ENCODE measurements at regions not wholly inside any gene's neighbourhood (a gene's known extent, or its start where the extent isn't known, plus 50 kb on each side); places are given as distances from the start of the nearest gene placed in this dataset.
A peak's percentile ranks its signal among the peaks of the same experiment; 100 is the strongest.
"Not testable (repeated sequence)": the region's sequence is repeated elsewhere in the genome, so short reads cannot be mapped to it uniquely, and the experiment has no call there.

DNA sequence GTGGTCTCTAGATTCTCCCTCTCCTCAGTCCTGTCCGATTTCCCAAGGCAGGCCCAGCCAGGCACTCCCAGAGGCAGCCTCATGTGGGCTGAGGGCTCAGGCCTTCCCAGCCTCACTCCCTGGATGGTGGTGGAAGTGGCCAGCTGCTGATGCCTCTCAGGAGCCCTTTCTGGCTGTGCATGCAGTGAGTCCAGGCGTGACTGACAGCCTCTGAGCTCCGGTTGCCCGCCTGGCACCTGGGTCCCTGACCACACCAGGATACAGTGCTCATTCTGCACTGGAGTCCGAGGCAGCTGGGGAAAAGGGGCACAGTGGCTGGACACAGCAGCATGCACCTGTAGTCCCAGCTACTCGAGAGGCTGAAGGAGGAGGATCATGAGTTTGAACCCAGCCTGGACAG is 132.6 kb downstream of the CUL2 start:
- DNase-seq = no peak

DNA sequence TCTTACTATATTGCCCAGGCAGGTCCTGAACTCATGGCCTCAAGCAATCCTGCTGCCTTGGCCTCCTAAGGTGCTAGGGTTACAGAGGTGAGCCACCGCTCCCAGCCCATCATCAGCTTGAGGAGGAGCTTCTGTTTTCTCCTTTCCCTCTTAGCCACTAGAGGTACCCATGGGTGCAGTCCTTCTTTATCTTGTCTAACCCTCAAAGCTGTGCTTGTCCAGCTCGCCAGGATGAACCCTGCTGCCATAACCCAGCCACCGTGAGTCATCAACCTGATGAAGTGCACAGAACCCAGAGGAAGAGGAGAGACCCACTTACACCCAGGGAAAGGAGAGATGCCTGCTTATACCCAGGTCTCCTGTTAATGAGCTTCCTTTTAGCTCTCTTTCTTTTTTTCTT is 133.4 kb downstream of the CUL2 start:
- no peak for DNase-seq

DNA sequence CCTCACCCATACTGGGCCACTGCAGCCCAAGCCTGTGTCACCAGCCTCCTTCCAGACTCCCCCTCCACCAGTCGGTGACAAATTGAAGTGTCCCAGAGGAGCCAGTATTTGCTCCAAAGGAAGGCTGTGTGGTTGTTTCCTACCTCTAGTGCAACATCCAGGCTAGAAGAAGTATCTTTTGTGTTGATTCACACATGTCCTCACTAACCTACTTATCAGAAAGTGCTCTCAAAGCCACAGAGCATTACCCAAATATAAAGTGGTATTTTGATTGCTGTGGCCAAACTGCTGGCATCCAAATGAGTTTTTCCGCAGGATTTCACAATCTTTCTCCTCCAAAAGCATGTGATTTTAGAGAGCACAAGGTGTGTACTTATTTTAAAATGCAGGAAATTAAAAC is 134.8 kb downstream of the CUL2 start:
- DNase-seq = no peak

DNA sequence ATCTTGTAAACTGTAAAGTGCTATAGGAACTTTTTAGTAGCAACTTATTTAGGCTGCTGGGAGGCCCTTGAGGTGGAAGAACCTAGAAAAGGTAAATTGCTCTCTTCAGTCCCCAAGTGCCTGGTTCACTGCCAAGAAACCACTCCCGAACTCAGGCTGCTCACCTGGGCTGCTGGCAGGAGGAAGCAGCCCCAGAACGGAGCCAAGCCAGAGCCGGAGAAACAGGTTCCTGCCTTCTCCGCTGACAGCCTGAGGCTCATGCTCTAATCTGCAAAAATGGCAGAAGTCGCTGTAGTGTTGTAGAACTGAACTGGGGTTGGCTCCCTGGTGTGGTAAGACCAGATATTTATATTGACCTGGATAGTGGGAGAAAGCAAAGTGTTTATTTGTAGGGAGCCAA is 136.0 kb downstream of the CUL2 start:
- peak; percentile 19 for DNase-seq

DNA sequence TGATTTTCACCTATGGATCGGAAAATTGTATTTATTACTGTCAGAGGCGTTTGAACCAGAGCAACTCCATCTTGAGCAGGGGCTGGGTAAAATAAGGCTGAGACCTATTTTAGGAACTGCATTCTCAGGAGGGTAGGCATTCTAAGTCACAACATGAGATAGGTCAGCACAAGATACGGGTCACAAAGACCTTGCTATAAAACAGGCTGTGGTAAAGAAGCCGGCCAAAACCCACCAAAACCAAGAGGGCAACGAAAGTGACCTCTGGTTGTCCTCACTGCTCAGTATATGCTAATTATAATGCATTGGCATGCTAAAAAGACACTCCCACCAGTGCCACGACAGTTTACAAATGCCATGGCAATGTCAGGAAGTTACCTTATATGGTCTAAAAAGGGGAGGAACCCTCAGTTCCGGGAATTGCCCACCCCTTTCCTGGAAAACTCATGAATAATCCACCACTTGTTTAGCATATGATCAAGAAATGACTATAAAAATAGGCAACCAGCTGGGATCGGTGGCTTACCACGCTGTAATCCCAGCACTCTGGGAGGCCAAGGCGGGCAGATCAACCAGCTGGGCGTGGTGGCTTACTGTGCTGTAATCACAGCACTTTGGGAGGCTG is 136.3 kb upstream of the PARD3 start:
- not testable (repeated sequence) for DNase-seq

DNA sequence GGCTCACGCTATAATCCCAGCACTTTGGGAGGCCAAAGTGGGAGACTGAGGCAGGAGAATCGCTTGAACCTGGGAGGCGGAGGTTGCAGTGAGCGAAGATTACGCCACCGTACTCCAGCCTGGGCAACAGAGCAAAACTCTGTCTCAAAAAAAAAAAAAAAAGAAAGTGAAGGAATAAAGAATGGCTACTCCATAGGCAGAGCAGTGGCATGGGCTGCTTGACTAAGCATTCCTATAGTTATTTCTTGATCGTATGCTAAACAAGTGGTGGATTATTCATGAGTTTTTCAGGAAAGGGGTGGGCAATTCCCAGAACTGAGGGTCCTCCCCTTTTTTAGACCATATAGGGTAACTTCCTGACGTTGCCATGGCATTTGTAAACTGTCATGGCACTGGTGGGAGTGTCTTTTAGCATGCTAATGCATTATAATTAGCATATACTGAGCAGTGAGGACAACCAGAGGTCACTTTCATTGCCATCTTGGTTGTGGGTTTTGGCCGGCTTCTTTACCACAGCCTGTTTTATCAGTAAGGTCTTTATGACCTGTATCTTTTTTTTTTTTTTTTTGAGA is 130.9 kb upstream of the PARD3 start:
- DNase-seq = not testable (repeated sequence)

DNA sequence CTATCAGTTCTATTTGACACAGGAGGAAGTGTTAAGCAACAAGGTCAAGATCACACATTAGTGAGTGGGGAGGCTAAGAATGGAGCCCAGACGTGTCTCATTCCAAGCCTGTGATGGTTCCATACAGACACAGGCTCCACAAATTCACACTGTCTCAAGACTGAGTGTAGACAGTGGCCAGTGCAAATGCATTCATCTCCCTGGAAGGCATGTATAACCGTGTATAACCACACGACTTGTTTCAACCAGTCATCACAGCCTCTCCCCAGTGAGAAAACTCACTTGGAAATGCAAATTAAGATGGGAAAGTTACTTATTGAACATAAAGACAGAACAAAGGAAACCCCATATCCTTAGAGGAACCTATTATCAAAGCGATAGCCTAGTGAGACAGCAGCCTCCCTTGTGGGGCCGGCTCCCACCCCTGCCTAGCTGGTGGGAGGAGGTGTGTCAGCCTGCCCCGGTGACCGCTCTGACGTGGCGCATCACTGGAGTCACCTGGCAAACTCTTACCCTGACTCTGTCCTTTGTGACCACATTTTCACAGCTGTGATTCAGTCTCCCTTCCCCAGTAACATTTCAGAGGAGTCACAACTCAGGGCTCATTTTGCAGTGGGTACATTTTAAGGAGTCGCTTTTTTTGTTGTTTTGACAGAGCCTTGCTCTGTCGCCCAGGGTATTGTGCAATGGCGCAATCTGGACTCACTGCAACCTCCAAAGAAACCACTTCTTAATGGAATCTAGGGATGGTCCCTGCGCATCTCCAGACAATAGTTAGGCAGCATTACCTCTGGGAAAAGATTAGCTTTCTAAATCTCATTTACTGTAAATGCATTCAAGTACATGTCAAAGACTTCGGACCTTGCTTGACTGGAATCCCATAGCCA is 126.6 kb upstream of the PARD3 start:
- no peak for DNase-seq

DNA sequence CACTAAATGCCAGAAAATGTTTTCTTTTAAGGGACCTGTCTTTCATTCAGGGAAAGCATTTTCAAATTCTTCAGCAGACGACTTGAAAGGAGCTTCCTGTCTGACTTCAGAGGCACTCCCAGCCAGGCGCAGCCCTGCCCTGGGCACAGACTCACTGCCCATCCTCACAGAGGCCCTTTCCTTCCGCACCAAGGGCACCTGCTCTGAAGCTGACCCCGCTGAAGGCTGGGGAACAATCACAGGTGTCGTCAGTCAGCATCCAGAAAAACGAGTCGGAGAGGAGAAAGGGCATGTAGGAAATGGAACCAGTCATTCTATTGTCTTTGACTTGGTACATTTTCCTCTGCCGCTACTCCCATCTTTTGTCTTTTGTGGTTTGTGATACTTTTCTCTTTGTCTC is 125.3 kb upstream of the PARD3 start:
- no peak for DNase-seq

DNA sequence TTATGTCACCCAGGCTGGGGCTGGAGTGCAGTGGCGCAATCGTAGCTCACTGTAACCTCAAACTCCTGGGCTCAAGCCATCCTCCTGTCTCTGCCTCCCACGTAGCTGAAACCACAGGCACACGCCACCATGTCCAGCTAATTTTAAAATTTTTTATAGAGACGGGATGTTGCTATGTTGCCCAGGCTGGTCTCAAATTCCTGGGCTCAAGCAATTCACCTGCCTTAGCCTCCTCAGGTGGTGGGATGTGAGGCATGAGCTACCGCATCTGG is 123.2 kb upstream of the PARD3 start:
- DNase-seq = no peak

DNA sequence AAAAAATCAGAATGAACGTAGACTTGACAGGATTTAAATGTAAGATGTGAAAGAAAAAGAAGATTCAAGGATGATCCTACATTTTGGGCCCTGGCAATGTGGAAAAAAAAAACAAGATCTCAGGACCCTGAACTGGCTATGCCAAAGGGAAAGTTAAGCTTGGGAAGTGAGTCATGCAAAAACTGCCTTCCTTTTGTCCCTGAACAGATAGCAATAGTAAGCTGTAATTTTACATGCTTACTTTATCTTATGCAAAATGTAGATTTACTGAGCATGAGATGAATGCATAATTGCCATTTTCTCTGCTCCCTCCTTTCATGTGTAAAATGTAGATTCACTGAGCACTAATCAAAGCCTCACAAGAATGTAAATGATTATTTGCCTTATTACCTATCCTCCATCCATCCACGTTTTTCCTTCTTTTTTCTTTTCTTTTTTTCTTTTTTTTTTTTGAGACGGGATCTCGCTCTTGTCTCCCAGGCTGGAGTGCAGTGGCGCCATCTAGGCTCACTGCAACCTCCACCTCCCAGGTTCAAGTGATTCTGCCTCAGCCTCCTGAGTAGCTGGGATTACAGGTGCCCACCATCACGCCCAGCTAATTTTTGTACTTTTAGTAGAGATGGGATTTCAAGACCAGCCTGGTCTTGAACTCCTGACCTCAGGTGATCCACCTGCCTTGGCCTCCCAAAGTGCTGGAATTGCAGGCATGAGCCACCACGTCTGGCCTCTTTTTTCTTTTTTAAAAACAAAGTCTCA is 122.7 kb upstream of the PARD3 start:
- DNase-seq = not testable (repeated sequence)

DNA sequence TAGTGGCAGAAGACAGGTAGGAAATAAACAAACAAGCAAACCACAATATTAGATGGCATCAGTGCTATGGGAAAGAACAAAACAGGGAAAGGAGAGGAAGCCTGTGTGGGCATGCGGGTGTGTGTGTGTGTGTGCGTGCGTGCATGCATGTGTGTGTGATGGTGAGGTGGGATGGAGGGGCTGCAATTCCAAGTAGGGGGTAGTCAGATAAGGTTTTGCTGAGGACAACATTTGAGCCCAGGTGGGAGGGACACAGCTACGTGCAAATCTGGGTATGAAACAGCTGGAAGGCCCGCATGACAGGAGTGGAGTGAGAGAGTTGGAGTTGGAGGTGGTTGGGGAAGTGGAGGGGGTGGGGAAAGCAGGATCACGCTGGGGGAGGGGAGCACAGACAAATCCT is 121.0 kb upstream of the PARD3 start:
- DNase-seq = no peak

DNA sequence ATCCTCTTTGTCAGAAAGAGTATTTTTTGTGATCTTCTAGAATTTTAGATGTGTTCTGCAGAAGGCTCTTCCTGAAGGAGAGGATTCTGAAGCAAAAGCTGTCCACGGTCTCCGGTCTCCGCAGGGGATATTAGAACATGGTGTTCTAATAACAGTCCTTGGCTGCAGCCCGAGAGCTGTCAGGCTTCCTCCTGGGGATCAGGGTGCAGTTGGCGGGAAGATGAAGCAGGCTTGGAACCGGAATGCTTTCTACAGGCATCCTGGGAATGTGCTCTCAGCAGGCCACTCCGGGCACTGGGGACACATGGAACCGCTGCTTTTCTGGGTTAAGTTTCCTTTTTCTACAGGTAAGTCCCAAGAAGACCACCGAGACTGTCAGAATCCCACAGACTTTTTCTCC is 118.6 kb upstream of the PARD3 start:
- DNase-seq = no peak

DNA sequence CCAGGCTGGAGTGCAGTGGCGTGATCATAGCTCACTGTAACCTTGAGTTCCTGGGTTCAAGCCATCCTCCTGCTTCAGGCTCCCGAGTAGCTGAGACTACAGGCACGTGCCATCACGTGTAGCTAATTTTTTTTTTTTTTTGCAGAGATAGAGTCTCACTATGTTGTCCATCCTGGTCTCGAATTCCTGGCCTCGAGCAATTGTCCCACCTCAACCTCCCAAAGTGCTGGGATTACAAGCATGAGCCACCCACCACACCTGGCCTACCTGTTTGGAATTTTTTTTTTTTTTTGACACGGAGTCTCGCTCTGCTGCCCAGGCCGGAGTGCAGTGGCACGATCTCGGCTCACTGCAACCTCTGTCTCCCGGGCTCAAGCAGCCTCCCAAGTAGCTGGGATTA is 117.1 kb upstream of the PARD3 start:
- no peak for DNase-seq

DNA sequence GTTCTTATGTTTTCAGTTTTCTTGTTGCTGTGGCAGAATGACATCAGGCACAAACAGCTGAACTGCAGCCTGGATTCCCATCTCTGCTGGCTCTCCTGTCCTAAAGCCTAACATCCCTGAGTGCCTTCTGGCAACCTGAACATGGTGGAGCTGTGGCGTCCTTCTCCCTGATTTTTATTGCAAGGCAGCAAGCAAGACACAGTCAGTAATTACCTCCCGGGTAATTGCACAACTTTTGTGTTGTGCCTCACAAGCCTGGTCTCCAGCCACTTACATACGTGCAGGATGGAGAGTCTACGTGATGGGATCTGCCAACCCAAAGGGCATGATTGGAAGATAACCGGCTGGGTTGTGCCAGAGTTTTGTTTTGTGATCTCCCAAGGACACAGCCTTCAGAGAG is 116.1 kb upstream of the PARD3 start:
- no peak for DNase-seq

DNA sequence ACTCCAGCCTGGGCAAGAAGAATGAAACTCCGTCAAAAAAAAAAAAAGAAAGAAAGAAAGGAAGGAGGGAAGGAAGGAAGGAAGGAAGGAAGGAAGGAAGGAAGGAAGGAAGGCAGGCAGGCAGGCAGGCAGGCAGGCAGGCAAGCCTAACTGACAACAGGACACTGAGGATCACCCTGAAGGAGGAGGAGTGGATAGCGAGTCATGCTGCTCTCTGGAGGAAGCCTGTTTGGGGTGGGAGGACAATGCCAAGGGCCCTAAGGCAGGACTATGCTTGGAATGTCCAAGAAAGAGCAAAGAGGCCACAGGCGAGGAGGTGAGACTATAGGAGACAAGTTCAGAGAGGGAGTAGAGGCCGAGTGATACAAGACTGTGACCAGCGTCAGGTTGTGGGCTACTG is 107.0 kb upstream of the PARD3 start:
- no peak for DNase-seq

DNA sequence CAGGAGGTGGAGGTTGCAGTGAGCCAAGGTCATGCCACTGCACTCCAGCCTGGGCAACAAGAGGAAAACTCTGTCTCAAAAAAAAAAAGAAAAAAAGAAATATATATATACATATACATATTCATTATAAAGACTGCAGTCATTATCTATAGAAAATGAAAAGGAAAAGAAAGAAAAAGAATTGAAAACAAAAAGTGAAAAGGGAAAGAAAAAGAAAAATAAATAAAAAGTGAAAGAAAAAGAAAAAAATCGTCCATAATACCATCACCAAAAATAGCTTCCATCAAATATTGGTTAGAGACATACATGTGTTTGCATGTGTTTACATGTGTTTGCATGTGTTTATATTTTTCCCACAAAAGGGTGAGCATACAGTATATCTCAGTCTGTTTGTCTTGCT is 105.5 kb upstream of the PARD3 start:
- no peak for DNase-seq

DNA sequence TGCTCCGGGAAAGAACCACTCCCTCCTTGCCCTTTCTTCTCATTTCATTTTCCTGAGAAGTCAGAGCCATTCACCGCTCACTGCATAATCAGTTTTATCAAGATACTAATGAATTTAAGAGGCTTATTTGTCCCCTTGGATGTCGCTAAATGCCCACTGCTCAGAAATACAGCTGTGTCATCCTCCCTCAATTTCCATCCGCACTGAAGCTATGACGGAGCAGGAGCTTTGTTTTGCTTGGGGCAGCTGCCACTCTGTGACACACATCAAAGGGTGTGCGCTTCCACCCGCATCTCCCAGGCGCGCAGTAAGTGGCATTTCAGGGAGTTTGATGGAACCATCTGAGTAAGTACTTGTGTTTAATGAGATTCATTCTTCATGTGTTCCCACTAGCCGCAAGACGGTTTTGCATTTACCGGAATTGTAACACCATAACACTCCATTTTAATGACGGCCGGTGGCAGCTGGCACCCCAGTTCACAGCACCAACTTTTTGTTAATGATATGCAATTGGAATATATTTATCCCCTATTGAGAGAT is 103.8 kb upstream of the PARD3 start:
- no peak for DNase-seq

DNA sequence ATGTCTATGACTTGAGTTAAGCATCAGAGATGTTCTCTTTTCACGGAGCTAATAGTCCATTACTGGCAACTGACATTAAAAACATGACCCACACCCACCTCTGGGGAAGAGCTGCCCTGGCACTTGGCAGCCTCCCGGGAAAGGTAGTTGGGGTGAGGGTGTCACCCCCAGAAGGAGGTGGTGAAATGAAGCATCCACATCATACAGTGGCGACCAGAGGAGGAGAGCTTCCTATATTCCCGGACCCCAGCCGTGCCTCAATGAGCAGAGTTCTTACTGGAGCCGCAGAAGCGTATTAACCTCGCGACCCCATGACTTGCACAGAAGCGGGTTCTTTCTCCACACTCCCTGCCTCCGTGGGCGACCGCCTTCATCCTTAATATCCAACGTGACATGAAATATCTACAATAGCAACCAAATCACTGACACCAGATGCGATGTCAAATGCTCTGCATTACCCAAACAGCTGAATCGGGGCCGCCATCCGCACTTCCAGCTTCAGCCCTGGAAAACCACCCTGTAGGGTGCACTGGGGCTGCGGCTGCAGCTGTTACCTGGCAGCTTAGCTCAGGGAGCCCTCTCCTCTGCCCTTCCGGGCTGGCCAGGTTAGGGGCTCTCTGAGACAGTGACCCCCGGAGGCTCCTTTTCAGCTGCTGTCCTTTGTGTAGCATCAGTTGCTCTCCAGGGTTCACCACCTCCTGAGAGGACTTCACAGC is 103.1 kb upstream of the PARD3 start:
- DNase-seq = no peak

DNA sequence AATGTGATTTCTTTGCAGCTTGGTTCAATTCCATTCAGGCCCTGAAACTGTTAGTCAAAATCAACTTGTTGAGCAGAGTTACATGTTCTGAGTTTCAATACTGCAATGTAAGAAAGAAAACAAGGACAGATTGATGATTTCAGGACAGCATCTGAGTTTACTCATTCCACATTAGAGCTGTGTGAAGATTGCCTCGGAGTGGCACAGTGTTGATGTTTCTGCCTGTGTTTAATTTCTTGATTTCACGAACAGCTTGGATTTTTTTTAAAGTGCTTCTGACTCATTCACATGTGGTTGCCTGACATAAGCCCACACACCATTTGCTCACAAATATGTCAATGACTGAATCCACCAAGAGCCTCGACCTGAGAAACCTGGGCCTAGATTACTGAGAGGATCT is 101.2 kb upstream of the PARD3 start:
- no peak for DNase-seq

DNA sequence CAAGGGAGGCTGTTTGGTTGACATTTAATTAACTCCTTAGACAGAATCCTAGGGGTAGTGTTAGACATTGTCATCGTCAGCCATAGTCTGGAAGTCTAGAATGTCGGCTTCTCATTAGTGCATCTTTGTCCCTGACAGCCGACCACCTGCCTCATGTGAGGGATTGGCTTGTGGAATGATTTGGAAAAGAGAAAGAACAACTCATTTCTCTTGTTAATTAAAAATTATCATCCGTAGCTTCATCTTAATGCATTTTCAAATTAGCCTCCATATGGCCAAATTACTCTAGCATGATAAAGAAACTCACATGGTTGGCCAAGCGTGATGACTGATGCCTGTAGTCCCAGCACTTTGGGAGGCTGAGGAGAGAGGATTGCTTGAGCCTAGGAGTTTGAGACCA is 97.7 kb upstream of the PARD3 start:
- DNase-seq = no peak

DNA sequence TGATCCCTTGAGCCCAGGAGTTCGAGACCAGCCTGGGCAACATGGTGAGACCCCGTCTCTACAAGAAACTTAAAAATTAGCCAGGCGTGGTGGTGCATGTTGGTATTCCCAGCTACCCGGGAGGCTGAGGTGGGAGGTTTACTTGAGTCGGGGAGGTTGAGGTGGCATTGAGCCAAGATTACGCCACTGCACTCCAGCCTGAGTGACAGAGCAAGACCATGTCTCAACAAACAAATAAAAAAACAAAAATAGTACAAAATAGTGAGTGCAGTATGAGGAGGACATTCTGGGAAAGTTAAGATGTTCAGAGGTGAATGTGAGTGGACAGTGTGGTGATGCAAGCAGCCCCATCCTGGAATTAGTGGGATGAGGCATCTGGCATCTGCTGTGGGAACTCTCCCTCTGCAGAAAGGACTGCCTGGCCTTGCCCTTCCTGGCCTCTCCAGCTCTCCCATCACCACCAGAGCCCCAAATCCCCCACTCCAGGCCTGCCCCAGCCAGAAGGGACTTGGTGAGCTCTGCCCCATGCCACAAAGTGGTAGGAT is 96.6 kb upstream of the PARD3 start:
- no peak for DNase-seq

DNA sequence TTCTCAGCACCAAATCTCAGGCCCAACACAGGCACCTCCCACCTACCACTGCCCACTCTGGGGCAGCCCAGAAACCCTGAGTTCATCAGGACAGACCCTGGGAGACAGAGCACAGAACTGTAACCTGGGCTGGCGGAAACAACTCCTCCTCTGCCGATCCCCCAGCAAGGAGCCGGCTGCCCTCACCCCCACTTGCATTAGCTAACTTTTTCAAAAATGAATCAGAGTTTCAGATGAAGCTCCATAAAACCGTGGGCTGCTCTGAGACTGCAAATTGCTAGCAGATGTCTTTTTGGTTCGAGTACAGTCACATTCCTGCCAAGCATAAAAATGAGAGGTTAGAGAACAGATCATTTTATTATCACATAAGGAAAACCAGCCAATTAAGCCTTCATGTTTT is 93.4 kb upstream of the PARD3 start:
- DNase-seq = no peak

Measured in RPMI8226 (cell line).